GM21360 (cell line): ENCODE measurements at regions not wholly inside any gene's neighbourhood (a gene's known extent, or its start where the extent isn't known, plus 50 kb on each side); places are given as distances from the start of the nearest gene placed in this dataset.
"Not testable (repeated sequence)": the region's sequence is repeated elsewhere in the genome, so short reads cannot be mapped to it uniquely, and the experiment has no call there.

ENCODE experiments used
- ATAC-seq: cut with Tn5 transposase; IDR thresholded peaks from one replicate; pipeline ENCODE4 v1.9.1; 2021; ENCODE audit warnings: mild to moderate bottlenecking, moderate library complexity; ENCODE audit not compliant: unreplicated experiment

DNA sequence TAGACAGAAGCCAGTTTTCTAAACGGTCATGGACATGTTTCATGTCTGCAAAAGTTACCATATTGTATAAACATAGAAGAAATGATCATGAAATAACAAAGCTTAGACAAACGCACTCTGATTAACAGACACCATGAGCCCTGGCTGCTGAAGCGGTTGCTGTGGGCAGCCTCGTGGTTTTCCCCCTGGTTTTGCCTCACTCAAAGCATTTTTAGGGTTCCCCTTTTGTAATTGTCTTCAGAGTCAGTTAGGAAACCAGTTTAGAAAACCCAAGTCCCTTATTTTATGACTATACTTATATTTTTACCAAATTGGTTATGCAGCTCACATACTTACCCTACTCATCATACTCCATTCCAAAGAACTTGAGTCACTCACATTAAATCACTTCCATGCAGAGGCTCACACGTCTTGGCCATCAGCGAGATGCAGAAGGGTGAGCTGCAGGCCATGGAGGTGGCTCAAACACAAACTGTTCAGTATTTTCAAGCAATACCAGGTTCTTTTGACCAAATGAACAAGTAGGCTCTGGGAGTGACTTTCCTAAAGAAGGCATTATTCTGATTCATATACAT is 105.6 kb upstream of the SALL3 start:
- ATAC-seq, result no peak

DNA sequence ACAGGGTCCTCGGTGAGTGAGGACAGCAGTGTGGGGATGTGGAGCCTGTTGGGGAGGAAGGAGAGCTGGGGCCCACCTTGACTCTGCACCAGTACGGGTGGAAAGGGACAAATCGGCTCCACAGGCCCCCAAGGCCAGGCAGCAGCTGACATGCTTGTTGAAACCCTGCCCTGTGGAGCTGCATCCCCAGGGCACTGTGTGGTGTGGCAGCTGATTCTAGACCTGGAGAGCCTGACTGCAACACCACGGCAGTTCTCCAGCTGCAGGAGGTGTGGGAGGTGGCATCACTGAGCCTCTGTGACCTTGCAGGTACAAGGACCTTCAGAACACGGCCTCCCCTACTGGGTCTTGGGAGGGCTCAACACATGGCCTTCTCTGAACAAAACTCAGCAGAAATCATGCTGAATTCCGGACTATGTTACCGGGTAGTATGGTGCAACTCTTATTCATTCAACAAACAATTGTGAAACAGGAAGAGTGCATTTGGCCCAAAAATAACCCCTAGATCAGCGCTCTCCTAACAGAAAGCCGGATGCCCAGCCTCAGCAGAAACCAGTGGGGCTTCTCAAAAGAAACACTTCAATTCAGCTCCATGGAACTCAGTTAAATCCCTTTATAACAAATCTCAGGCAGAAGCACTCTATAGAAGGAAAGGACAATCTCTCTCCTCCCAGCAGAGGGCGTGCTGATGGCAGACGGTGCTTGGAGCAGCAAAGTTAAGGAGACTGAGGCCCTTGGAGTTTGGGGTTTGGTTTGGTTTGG is 104.4 kb upstream of the SALL3 start:
- no peak for ATAC-seq

DNA sequence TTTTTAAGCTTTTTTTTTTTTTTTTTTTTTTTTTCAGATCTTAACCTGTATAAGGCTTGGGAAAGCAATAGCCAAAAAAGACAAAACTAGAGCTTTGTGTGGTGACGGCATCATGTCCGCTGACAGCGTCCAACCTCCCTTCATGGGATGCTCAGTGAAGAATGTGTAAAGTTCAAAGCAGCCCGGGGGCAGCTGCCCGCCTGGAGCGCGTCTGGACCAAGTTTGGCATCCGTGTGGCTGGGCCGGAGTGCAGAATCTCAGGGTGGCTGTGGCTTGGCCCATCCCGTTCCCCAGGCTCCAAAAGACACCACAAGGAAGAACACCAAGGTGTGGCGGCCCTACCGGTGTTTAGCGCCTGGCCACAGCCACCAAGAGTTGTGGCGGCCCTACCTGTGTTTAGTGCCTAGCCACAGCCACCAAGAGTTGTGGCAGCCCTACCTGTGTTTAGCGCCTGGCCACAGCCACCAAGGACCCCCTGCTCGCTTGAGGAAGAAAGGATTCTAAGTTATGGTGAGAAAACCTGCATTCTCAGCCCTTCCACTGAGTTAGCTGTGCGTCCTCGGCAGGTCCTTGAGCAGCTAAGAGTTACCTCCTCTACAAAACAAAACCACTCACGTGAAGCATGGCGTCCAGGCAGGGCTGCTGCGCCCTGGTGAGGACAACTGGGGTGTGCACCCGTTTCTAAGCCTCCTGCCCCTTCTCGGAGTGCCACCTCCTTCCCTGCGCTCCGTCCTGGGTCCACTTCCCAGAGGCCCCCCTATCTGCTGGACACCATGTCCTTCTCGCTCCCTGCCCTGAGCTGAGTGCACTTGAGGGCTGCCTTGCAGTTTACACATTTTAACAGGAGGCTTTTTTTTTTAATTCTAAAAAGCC is 103.6 kb upstream of the SALL3 start:
- ATAC-seq, result no peak

DNA sequence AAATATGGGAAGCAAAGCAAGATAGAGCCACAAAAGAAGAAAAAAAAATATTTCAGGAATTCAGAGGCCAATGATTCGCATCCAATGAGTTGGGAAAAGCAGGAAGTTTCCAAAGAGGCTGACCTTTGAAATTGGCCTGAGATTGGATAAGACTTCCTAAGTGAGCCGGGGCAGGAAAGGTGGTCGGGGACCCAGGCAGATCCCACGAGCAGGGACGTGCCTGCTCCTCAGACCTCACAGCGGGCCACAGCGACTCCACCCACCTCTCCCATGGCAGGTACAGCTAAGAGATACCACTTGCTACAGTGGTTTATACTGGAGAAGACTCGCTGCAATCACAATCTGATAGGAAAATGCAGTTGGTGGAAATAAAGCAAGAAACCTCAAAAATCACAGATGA is 102.8 kb upstream of the SALL3 start:
- ATAC-seq, result no peak

DNA sequence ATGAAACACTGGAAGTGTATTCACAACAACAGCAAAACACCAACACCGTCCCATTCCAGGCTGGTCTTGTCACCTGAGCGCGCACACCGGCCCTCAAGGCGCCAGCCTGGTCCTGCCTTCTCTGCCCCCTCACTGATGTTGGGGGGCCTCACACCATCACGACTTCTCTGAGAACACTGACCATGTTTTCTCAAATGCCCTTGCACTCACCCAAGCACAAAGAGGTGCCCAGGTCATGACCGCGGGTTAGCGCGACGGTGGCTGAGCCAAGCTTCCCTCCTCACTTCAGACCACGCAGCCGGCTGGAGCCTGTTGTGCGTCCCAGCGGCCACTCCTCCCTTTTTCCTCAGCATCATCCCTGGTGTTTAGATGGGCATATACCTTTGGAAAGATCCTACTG is 101.3 kb upstream of the SALL3 start:
- ATAC-seq, result no peak

DNA sequence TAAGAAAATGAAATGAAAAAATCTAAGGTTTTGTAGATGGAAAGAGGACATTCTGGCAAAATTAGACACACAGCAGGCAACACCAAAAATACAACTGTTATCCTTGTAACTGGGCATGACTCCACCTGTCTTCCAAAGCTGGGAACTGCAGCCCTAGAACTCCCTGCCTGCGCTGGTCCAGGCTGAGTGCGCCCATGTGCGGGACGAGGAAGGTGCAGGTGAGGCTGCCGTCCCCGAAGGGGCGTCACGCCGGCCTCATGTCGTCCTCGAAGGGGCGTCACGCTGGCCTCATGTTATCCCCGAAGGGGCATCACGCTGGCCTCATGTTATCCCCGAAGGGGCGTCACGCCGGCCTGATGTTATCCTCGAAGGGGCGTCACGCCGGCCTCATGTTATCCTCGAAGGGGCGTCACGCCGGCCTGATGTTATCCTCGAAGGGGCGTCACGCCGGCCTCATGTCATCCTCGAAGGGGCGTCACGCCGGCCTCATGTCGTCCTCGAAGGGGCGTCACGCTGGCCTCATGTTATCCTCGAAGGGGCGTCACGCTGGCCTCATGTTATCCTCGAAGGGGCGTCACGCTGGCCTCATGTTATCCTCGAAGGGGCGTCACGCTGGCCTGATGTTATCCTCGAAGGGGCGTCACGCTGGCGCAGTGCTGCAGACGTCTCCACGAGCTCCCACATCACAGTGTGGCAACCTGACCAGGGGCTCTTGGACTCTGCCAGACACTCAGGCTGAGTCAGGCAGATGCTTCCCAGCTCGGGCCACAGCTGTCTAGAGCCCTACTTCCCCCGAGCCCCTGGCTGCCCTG is 100.3 kb upstream of the SALL3 start:
- not testable (repeated sequence) for ATAC-seq

DNA sequence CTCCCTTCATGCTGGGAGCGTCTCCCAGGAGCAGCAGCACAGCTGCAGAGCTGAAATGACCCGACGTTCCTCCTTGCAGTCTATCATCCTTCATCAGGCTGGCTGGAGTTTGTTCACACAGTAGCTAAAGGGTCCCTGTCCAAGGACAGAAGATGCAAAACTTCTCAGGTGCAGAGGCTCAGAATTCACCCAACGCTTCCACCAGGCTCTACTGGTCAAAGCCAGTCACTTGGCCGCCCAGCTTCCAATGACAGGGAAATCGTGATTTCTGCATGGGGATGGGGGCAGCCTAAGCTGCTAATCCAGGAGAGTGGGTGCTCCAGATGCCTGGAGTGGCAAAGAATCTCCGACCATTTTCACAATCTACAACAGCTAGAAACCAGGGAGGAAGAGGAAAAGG is 97.0 kb upstream of the SALL3 start:
- no peak for ATAC-seq

DNA sequence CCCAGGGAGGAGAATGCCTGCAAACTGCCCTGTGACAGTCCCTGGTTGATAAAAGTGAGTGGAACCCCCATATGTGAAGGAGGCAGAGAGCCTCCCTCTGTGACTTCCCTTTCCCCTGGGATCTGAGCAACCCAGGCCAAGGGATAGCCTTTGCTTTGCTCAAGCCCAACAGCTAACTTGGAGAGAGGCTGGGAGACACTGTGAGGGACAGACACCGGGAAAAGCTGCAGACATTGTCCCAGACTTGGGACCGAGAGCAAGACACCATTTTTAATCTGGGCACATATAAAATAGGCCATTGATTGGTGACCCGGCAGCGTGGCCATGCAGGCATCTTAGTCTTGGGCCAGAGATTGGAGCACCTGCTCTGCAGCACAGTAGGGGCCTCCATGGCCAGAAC is 96.1 kb upstream of the SALL3 start:
- ATAC-seq, result no peak

DNA sequence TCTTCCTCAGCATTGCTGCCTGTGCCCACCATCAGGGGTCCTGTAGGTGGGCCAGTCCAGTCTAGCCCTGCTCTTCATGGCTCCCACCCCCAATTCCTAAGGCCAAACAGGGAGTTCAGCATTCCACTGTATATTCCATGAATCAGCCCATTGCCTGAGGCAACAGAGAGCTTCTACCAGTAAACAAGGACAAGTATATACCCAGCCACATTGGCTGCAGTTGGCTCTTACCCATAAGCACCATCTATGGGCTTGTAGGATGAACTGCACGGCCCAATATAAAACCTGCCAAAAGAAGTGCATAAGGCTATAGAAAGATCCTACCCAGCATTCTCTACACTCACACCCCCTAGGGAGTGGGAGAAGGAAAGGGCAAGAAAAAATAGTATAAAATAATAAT is 95.1 kb upstream of the SALL3 start:
- ATAC-seq, result no peak

DNA sequence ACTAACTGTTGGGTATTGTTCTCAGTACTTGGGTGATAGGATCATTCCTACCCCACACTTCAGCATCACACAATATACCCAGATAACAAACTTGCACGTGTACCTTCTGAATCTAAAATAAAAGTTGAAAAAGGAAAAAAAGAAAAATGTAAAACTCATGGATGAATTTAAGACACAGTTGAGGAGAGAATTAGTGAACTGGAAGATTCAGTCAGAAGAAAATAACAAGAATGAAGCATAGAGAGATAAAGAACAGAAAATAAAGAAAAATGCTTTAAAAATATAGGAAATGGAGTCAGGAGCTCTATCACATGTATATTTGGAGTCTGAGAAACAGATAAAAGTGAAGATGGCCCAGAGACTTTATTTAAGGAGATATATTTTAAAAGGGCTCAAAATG is 90.4 kb upstream of the SALL3 start:
- ATAC-seq, result no peak

DNA sequence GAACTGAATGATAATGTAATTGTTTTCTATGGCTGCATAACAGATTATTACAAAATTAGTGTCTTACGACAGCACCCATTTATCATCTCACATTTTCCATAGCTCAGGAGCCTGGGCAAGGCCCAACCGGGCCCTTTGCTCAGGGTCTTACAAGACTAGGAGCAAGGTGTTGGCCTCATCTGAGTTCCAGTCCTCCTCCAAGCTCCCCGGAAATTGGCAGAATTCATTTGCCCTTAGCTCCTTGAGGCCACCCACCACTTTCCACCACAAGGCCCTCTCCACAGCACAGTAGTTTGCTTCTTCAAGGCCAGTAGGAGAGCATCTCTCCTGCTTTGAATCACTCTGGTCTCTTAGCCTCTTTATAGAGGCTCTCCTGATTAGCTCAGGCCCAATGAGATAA is 89.2 kb upstream of the SALL3 start:
- no peak for ATAC-seq

DNA sequence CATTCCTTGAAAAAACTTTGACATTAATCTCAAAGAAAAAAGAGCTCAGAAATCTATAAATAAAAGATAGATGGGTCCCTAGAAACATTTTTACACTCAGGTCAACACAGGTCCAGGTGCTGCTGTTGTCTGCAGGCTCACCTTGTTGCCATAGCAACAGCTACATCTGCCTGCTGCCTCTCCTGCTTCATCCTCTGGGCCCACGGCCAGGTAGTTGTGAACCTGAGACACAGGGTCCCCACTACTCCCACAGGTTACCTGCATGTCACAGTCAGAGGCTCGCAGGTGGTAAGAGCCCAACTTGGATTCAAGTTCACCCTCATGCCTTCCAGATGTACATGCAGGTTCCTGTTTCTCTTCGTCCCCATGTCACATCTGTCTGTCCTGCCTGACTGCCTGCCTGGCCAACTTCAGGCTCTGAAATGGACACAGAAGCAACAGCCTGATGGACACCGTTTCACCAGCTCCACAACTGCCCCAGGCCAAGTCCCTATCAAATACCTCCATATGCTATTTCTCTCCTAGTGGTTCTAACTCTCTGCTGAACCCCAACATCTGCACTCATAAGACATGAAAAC is 88.3 kb upstream of the SALL3 start:
- ATAC-seq, result no peak

DNA sequence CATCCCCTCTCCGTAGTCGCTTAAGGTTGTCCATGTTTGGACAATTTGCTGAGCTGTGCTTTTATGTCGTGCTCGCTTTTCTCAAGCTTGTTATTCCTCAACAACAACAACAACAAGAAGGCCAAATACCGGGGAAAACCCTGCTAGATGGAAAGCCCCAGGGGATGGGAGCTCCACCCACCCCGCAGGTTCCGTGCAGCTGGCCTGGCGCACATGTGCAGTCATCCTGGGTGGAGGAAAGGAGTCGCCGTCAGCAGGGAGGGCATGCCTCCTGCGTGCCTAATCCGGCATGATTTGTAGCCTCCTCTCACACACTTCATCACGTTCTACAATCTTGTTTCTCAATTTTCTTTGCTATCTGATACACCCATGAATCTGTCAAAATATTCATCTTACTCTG is 87.4 kb upstream of the SALL3 start:
- no peak for ATAC-seq

DNA sequence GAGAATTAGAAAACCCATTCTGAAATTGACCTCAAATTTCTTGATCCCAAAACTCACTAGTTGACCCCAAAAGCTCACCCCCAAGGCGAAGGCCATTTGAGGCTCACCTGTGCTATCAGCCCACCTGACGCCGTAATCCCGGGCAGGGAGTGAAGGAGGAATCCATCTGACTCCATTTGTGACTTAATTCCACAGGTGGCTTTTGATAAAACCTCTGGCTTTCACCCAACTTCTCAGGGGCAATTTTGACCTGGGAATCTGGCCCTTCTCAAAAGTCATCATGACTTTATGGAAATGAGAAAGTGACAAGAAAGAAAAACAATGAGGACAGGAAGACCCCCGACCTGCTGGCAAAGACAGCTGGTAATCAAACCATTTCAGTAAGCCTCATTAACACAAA is 86.9 kb upstream of the SALL3 start:
- ATAC-seq, result no peak

DNA sequence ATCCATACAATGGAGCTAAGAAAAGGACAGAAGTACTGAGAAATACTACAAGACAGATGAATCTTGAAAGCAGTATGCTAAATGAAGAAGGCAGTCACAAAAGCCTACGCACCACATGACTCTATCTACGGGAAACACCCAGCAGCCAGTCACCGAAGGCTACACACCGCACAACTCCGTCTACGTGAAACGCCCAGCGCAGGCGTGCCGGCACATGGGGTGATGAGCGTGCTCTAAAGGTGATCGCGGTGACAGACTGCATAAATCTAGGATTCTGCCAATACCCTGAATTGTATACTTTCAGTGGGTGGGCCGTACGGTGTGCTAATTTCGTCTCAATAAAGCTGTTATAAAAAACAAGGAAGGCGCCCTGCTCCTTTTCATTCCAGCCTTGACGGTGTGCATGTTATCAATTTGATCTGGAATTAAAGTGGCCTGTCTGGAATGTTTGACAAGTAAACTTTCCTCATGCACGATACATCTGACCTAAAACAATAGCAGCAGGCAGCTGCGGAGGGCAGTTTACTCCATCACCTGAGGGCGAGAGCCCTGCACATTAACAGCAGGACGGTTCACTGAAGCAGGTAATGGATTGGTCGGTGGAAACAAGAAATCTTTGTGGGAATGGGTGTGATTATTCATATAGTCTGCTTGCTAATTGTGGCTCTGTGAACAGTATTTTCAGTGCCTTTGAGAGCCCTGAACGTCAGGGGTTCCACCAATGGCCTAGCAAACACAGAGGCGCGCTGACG is 86.2 kb upstream of the SALL3 start:
- ATAC-seq, result no peak

DNA sequence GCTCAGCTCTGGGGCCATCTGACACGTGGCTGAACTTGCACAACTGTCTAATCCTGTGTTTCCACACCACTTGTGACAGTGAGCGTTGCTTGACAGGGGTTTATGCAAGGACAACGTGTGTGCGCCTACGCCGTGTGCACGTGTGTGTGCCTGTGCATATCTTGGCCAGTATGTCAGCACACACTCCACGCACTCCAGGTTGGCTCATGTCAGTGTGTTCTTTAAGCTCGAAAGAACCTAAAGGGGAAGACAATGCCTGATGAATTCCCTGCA is 85.6 kb upstream of the SALL3 start:
- no peak for ATAC-seq

DNA sequence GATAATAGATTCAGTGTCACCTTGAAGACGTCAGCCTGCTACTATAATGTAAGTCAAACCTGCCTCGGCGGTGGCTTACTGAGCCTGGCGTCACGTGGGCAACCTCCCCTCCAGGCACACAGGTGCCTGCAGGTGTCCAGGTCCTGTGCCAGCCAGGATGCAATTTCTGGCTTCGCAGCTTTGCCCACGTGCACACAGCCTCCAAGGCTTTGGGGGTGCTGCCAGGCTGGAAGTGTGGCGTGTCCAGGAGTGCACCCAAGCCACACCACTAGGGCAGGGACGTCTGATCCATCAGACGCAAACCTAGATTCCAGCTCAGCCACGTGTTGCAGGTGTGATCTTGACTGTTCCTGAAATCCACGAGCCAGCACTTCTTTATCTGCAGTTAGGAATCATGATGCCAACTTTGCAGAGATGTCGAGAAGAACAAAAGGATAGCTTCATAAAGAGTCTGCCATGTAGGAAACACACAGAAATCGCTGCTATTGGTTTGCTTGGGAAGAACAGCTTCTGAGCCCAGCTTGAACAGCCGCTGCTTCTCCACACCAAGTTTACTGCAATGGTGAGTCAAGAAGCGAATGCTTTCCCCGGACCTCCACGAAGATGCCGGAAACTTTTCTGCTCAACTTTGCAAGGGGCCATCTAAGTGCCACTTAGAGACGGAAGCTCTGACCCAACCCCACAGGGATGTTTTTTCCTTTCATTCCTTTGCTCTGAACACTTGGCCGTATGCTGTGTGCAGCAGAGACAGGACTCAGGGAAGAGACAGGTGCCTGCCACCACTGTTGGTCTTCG is 84.2 kb upstream of the SALL3 start:
- no peak for ATAC-seq

DNA sequence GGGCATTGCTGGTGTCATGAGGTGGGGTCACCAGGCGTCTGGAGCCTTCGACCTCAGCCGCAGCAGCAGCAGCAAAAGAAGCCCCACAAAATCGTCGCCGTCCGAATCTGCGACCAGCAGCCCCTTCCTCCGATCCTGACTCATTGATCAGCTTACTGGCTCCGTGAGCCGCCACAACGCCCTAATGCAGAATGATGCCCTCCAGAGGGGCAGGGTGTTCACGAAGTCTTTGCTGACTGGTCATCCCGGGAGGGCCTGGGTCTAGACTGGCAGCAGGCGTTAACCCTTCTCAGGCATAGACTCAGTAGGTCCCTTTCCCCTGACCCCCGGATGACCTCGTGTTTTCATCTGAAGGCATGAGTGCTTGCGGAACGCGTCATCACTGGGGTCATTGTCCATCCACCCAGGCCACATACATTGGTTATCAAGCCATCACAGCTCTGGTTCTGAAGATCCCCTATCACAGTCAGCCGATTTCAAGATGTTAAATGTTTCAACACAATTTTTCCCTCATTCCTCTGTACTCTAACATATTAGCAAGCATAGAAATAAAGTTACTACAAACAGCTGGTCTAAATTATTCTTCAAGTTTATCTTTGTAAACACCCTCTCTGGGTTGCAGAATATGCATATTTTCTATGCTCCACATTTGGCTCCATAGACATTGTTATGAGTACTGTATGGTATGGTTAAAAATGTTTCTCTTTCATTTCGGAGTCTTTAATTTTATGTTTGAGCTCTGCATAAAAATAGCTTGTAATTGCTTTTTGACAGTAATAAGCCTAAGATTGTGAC is 83.3 kb upstream of the SALL3 start:
- ATAC-seq, result no peak

DNA sequence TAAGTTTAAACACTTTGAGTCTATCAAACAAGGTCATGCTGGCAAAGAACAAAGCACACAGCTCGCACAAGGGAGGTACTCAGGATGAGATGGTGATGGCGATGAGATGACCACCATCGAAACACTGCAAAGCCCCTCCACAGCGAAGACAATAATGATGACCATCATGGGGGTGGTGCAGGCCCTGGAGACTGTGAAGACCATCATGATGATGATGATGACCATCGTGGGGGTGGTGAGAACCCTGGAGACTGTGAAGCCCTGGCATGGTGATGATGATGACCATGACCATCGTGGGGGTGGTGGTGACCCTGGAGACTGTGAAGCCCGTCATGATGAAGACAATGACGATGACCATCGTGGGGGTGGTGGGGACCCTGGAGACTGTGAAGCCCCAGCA is 81.6 kb upstream of the SALL3 start:
- no peak for ATAC-seq
